ENCODE measurements at regions not wholly inside any gene's neighbourhood (a gene's known extent, or its start where the extent isn't known, plus 50 kb on each side); places are given as distances from the start of the nearest gene placed in this dataset.

GRCh38 chr4:157702831-157703230, 470.0 kb downstream of the GASK1B start:
- TF ChIP-seq POLR2A (IDR thresholded peaks at IDR 0.05) (no peak), CTCF (IDR thresholded peaks at IDR 0.05) (no peak)

All from lower leg skin (tissue), 3 donors.